ENCODE measurements at regions not wholly inside any gene's neighbourhood (a gene's known extent, or its start where the extent isn't known, plus 50 kb on each side); places are given as distances from the start of the nearest gene placed in this dataset.
A peak's percentile ranks its signal among the peaks of the same experiment; 100 is the strongest.

DNA sequence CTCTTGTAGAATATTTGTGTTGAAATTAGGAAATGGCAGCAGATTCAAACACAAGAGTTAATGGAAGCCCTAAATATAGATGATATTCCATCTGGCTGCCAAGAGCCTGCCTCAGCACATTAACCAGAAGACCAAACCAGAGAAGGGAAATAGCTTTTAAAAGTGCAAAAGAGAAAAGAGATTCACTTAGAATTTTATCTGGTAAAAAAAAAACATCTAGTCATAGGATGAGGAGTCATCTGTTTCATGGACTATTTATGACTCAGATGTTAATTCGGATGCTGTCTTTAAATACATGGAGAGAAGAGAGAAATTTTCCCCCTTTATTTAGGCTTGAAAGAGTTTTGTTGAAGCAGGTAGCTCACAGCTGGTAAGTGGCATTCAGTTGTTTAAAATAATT, 201.6 kb upstream of the NUDT4 start:
- Histone ChIP-seq H3K27me3 (no peaks in the 10 kb centered on the region), H3K4me3 (no peak overlapping the region), H3K9me3 (ENCODE audit: low read depth) (no peaks in the 10 kb centered on the region), H3K27ac (peak overlapping the region; percentile 92), H2AFZ (no peak overlapping the region), H3K9me2 (replicated peaks; ENCODE audit: insufficient read depth) (no peaks in the 10 kb centered on the region), H3K4me2 (peak overlapping the region; percentile 21), H3K79me2 (no peaks in the 10 kb centered on the region), H3K36me3 (replicated peaks; ENCODE audit: insufficient read depth, low read depth) (no peaks in the 10 kb centered on the region), H3K4me1 (ENCODE audit: insufficient read depth) (peaks cover 27% of the 10 kb centered on the region), H4K20me1 (ENCODE audit: insufficient read depth, poor library complexity, severe bottlenecking) (no peaks in the 10 kb centered on the region)
- DNase-seq (ENCODE audit: low spot score): no peak
- 41% methylated on average over 1 of the region's 1 CpG for WGBS (ENCODE audit: low lambda C conversion rate, missing lambda C conversion rate)
- TF ChIP-seq EZH2phosphoT487 (IDR thresholded peaks at IDR 0.05; ENCODE audit: low read depth, severe bottlenecking, unreplicated experiment) (no peak), EZH2 (IDR thresholded peaks at IDR 0.05; ENCODE audit: borderline replicate concordance) (no peak)
- TF ChIP-seq, protein P1, sequence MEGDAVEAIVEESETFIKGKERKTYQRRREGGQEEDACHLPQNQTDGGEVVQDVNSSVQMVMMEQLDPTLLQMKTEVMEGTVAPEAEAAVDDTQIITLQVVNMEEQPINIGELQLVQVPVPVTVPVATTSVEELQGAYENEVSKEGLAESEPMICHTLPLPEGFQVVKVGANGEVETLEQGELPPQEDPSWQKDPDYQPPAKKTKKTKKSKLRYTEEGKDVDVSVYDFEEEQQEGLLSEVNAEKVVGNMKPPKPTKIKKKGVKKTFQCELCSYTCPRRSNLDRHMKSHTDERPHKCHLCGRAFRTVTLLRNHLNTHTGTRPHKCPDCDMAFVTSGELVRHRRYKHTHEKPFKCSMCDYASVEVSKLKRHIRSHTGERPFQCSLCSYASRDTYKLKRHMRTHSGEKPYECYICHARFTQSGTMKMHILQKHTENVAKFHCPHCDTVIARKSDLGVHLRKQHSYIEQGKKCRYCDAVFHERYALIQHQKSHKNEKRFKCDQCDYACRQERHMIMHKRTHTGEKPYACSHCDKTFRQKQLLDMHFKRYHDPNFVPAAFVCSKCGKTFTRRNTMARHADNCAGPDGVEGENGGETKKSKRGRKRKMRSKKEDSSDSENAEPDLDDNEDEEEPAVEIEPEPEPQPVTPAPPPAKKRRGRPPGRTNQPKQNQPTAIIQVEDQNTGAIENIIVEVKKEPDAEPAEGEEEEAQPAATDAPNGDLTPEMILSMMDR (IDR thresholded peaks at IDR 0.05; ENCODE audit: poor library complexity): no peak

DNA sequence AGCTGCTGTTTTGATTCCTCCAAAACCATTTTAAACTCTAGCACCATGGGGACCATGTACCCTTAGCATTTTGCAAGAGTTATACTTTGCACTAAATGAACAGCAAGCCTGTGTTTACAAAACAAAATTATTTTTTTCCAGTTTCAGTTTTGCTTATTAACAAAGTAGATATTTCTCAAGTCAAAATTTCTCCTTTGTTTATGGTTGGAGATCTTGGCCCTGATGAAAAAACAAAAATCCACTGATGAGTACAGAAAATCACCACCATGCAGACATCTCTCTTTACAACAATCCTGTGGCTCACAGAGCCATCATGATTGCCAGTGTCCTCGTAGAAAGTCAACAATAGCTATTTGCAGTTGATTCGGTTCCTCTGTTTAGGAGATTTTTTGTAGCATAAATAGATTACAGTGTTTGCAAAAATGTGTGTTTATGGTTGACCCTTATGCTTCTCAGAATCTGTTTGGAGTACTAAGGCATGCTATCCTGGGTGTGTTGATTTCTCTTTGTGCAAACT, 201.1 kb upstream of the NUDT4 start:
- no peak overlapping the region for H3K4me3 ChIP-seq
- peak overlapping the region; percentile 21 for H3K4me2 ChIP-seq
- no peaks in the 10 kb centered on the region for H3K27me3 ChIP-seq
- no peaks in the 10 kb centered on the region for H3K79me2 ChIP-seq
- no peaks in the 10 kb centered on the region for H3K9me2 ChIP-seq (replicated peaks; ENCODE audit: insufficient read depth)
- H3K4me1 ChIP-seq (ENCODE audit: insufficient read depth): peaks cover 27% of the 10 kb centered on the region
- no peaks in the 10 kb centered on the region for H4K20me1 ChIP-seq (ENCODE audit: insufficient read depth, poor library complexity, severe bottlenecking)
- no peaks in the 10 kb centered on the region for H3K9me3 ChIP-seq (ENCODE audit: low read depth)
- no peak for DNase-seq (ENCODE audit: low spot score)
- TF ChIP-seq, protein P1 (IDR thresholded peaks at IDR 0.05; ENCODE audit: poor library complexity): no peak
- TF ChIP-seq EZH2phosphoT487 (IDR thresholded peaks at IDR 0.05; ENCODE audit: low read depth, severe bottlenecking, unreplicated experiment): no peak
- no peak for TF ChIP-seq EZH2 (IDR thresholded peaks at IDR 0.05; ENCODE audit: borderline replicate concordance)
- peak overlapping the region; percentile 92 for H3K27ac ChIP-seq
- no peaks in the 10 kb centered on the region for H3K36me3 ChIP-seq (replicated peaks; ENCODE audit: insufficient read depth, low read depth)
- 31% methylated on average over 2 of the region's 2 CpGs for WGBS (ENCODE audit: low lambda C conversion rate, missing lambda C conversion rate)
- no peak overlapping the region for H2AFZ ChIP-seq

DNA sequence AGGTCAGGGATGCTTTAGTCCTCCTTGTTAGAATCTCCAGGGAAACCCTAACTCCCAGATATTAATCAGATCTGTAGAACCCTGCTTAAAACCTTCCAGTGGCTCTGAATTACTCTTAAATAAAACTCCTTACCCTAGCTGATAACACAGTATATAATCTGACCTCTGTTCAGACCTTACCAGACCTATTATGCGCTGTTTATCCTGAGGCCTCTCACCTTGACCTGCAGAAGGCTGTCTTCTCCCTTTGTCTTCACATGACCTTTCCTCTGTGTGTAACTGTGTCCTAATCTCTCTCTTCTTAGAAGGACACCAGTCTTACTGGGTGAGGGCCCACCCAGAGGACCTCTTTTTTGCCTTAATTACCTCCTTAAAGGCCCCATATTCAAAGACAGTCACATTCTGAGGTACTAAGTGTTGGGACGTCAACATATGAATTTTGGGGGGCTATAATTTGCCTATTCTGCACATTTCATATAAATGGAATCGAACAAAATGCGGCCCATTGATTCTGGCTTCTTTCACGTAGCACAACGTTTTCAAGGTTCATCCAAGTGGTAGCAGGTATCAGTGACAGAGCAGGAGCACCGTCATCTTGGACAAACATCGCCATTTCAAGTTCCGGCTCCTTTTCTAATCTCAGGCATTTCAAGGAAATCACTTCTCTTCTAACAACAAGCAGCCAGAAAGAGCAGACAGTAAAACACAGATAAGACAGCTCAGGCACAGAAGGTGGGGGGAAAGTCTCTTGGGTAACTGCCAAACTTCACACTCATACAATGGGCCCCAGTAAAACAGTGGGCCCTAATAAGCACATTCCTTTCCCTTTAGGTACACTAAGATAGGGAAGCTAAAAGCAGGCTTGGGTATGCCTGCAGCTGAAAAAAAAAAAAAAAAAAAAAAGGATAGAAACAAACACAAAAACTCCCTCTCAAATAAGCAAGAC, 200.2 kb upstream of the NUDT4 start:
- no peaks in the 10 kb centered on the region for H4K20me1 ChIP-seq (ENCODE audit: insufficient read depth, poor library complexity, severe bottlenecking)
- H3K27ac ChIP-seq: peak overlapping the region; percentile 92
- H3K4me2 ChIP-seq: peak overlapping the region; percentile 21
- peak; percentile 45 for DNase-seq (ENCODE audit: low spot score)
- H3K36me3 ChIP-seq (replicated peaks; ENCODE audit: insufficient read depth, low read depth): no peaks in the 10 kb centered on the region
- H3K4me1 ChIP-seq (ENCODE audit: insufficient read depth): peaks cover 27% of the 10 kb centered on the region
- H2AFZ ChIP-seq: no peak overlapping the region
- no peaks in the 10 kb centered on the region for H3K79me2 ChIP-seq
- H3K9me3 ChIP-seq (ENCODE audit: low read depth): no peaks in the 10 kb centered on the region
- TF ChIP-seq, protein P1 (IDR thresholded peaks at IDR 0.05; ENCODE audit: poor library complexity): no peak
- TF ChIP-seq EZH2phosphoT487 (IDR thresholded peaks at IDR 0.05; ENCODE audit: low read depth, severe bottlenecking, unreplicated experiment) (no peak), EZH2 (IDR thresholded peaks at IDR 0.05; ENCODE audit: borderline replicate concordance) (no peak)
- 65% methylated on average over 9 of the region's 9 CpGs for WGBS (ENCODE audit: low lambda C conversion rate, missing lambda C conversion rate)
- no peaks in the 10 kb centered on the region for H3K9me2 ChIP-seq (replicated peaks; ENCODE audit: insufficient read depth)
- H3K27me3 ChIP-seq: no peaks in the 10 kb centered on the region
- no peak overlapping the region for H3K4me3 ChIP-seq
